Adrenal gland (tissue), 9 donors: ENCODE measurements at regions not wholly inside any gene's neighbourhood (a gene's known extent, or its start where the extent isn't known, plus 50 kb on each side); places are given as distances from the start of the nearest gene placed in this dataset.
"Not testable (repeated sequence)": the region's sequence is repeated elsewhere in the genome, so short reads cannot be mapped to it uniquely, and the experiment has no call there.

Experiments
- DNase-seq, 7 donors: peaks; one replicate each; pipeline ENCODE4 v3.0.0-alpha.2; 2019 to 2020
- H3K27ac ChIP-seq, 5 donors: fragments of 200-600 bp; sonication (generic) in 4 of 5; 1 replicate in 3 of 5; 2 replicates in 2 of 5; pipeline versions ENCODE4 v1.5.1 to v1.8.0; 2016 to 2020; ENCODE audit warnings: mild to moderate bottlenecking in 1 of 5
- H3K27me3 ChIP-seq: fragments of 200-600 bp; 2 replicates; pipeline ENCODE4 v1.8.0; 2021
- H3K36me3 ChIP-seq, 2 donors: fragments of 200-600 bp; replicated peaks in 1 of 2; 1 replicate in 1 of 2; 2 replicates in 1 of 2; pipeline versions ENCODE4 v1.5.1 to v1.8.0; 2018 to 2022
- H3K4me1 ChIP-seq, 2 donors: fragments of 200-600 bp; replicated peaks in 1 of 2; 1 replicate in 1 of 2; 2 replicates in 1 of 2; pipeline versions ENCODE4 v1.5.1 to v1.8.0; 2018 to 2021
- H3K4me3 ChIP-seq, 4 donors: fragments of 200-600 bp; sonication (generic) in 3 of 4; one replicate each; pipeline ENCODE4 v1.5.1; 2016 to 2018
- H3K9me3 ChIP-seq, 3 donors: fragments of 200-600 bp; sonication (generic) in 1 of 3; replicated peaks in 1 of 3; 1 replicate in 2 of 3; 2 replicates in 1 of 3; pipeline versions ENCODE4 v1.5.1 to v1.8.0; 2016 to 2021
- POLR2A ChIP-seq, 2 donors: fragments of 450-650 bp; IDR thresholded peaks; one replicate each; pipeline ENCODE4 v1.6.1; 2017; ENCODE audit warnings: antibody characterized with exemption in 2 of 2, mild to moderate bottlenecking in 2 of 2, moderate library complexity in 1 of 2
- WGBS, 4 donors: extraction: QIAGEN DNeasy Blood & Tissue Kit in 2 of 4; methylation state at CpG; one replicate each; pipeline versions ENCODE4 v1.1.5 to v1.1.7; 2013 to 2017; 5-methylcytosine and 5-hydroxymethylcytosine counted together
- intact Hi-C, 2 donors: fragments of 100-400 bp; cut with DNase I; formaldehyde crosslinking; loops; one replicate each; pipeline versions ENCODE4 v1.14.1 to v1.15.0; 2022 to 2023
- TF ChIP-seq, protein P1 (sequence below), 6 experiments: fragments of 450-650 bp in 4 of 6; fragments of 200-600 bp in 2 of 6; sonication (generic) in 1 of 6; IDR thresholded peaks; 1 replicate in 5 of 6; 2 replicates in 1 of 6; pipeline versions ENCODE4 v1.5.1 to v1.8.0; 2016 to 2021; ENCODE audit warnings: antibody characterized with exemption in 6 of 6, mild to moderate bottlenecking in 2 of 6, moderate library complexity in 1 of 6
- donor health status: healthy with polysubstance abuse.
- donor health status: Bipolar disorder and iron deficiency.
- donor health status: DM: yes; HTN: yes; CAD: no.
- donor health status: DM: no; HTN: no; CAD: no.
- donor health status: DM: no; HTN: no; CAD: no.

DNA sequence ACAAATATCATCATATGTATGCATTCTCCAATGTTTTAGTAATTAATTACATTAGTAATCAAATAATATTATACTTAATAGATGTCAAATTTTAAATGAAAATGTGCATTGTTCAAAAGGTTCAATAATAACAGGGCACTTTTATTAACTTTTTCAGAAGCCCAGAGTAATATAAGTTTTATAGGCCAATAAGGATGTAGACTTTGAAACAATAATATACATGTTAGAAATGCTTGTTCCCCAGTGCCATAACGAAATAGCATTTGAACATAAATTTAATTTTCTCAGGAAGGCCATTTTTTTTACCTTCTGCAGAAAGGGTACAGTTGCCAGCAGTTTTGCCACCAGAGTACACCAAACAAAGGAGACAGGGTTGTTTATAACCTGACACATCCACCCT is 1133.9 kb upstream of the LRRTM3 start:
- no peak overlapping the region for H3K27ac ChIP-seq
- H3K9me3 ChIP-seq: no peaks in the 10 kb centered on the region
- intact Hi-C loops: no loop called here
- no peak for DNase-seq
- 73 to 87% (median 80%) methylated on average over 1 of the region's 1 CpG for WGBS, 4 donors
- no peak overlapping the region for H3K4me3 ChIP-seq
- TF ChIP-seq, protein P1, sequence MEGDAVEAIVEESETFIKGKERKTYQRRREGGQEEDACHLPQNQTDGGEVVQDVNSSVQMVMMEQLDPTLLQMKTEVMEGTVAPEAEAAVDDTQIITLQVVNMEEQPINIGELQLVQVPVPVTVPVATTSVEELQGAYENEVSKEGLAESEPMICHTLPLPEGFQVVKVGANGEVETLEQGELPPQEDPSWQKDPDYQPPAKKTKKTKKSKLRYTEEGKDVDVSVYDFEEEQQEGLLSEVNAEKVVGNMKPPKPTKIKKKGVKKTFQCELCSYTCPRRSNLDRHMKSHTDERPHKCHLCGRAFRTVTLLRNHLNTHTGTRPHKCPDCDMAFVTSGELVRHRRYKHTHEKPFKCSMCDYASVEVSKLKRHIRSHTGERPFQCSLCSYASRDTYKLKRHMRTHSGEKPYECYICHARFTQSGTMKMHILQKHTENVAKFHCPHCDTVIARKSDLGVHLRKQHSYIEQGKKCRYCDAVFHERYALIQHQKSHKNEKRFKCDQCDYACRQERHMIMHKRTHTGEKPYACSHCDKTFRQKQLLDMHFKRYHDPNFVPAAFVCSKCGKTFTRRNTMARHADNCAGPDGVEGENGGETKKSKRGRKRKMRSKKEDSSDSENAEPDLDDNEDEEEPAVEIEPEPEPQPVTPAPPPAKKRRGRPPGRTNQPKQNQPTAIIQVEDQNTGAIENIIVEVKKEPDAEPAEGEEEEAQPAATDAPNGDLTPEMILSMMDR (IDR thresholded peaks at IDR 0.05): no peak
- no peak for TF ChIP-seq POLR2A (IDR thresholded peaks at IDR 0.05)
- H3K36me3 ChIP-seq: no peaks in the 10 kb centered on the region
- H3K27me3 ChIP-seq: no peaks in the 10 kb centered on the region
- no peaks in the 10 kb centered on the region for H3K4me1 ChIP-seq

DNA sequence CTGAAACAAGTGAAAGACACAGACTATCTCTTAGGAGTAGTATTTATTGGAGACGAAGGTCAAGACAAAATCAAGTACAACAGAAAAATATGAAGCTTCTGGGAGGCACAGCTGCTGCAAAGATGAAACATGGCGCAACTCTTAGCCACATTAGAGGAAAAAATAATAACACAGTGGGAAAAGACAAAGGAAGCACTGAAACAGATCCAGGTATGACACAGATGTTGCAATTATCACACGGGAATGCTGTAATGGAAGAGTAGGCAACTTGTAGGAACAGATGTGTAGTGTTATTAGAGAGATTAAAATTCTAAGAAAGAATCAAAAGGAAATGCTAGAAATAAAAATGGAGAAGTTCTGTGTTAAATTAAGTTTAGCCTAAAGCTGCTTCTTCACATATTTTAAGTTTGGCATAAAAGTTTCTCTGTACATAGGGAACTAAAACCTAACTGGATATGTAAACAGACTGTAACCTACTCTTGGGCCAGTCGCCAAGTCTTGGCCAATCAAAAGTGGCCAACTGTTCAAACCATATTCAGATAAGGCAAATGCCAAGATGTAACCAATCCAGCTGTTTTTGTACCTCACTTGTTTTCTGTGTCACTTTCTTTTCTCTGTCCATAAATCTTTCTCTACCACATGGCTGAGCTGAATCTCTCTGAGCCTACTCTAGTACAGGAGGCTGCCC is 1132.0 kb upstream of the LRRTM3 start:
- Histone ChIP-seq H3K36me3 (no peaks in the 10 kb centered on the region), H3K4me3 (no peak overlapping the region), H3K27ac (no peak overlapping the region), H3K27me3 (no peaks in the 10 kb centered on the region), H3K9me3 (no peaks in the 10 kb centered on the region), H3K4me1 (no peaks in the 10 kb centered on the region)
- DNase-seq: no peak
- TF ChIP-seq, protein P1 (IDR thresholded peaks at IDR 0.05): no peak
- no peak for TF ChIP-seq POLR2A (IDR thresholded peaks at IDR 0.05)
- intact Hi-C loops: no loop called here
- WGBS, 4 donors: 76 to 86% (median 83%) methylated on average over 4 of the region's 4 CpGs

GRCh38 chr10:65794861-65795260 is 1131.0 kb upstream of the LRRTM3 start:
- H3K36me3 ChIP-seq, H3K27ac ChIP-seq, intact Hi-C loops, H3K27me3 ChIP-seq, H3K4me1 ChIP-seq, H3K9me3 ChIP-seq, DNase-seq, H3K4me3 ChIP-seq: not testable (repeated sequence)
- 94 to 95% (median 94%) methylated on average over 19 of the region's 19 CpGs for WGBS, 4 donors

GRCh38 chr10:65796472-65796871 is 1129.4 kb upstream of the LRRTM3 start:
- Histone ChIP-seq H3K36me3 (no peaks in the 10 kb centered on the region), H3K4me3 (no peak overlapping the region), H3K9me3 (no peaks in the 10 kb centered on the region), H3K27ac (no peak overlapping the region), H3K27me3 (no peaks in the 10 kb centered on the region), H3K4me1 (no peaks in the 10 kb centered on the region)
- DNase-seq: no peak
- intact Hi-C loops: no loop called here
- TF ChIP-seq POLR2A (IDR thresholded peaks at IDR 0.05): no peak
- TF ChIP-seq, protein P1 (IDR thresholded peaks at IDR 0.05): no peak
- WGBS, 4 donors: 53 to 73% (median 61%) methylated on average over 2 of the region's 2 CpGs

GRCh38 chr10:65798133-65798532 is 1127.7 kb upstream of the LRRTM3 start:
- intact Hi-C loops: no loop called here
- Histone ChIP-seq H3K9me3 (no peaks in the 10 kb centered on the region), H3K27me3 (no peaks in the 10 kb centered on the region), H3K4me1 (no peaks in the 10 kb centered on the region), H3K4me3 (no peak overlapping the region), H3K36me3 (no peaks in the 10 kb centered on the region), H3K27ac (no peak overlapping the region)
- TF ChIP-seq, protein P1 (IDR thresholded peaks at IDR 0.05): no peak
- TF ChIP-seq POLR2A (IDR thresholded peaks at IDR 0.05): no peak
- WGBS, 4 donors: 43 to 60% (median 52%) methylated on average over 3 of the region's 3 CpGs
- DNase-seq: no peak
